Mucosa of rectum (tissue), 2 donors: ENCODE measurements at regions not wholly inside any gene's neighbourhood (a gene's known extent, or its start where the extent isn't known, plus 50 kb on each side); places are given as distances from the start of the nearest gene placed in this dataset.

Source experiments
- H3K27ac ChIP-seq, 2 donors: one replicate each; pipeline ENCODE4 v1.7.0; 2013; ENCODE audit warnings: inconsistent platforms in 2 of 2, low read depth in 2 of 2, low read length in 2 of 2
- H3K27me3 ChIP-seq, 2 donors: one replicate each; pipeline ENCODE4 v1.7.0; 2013; ENCODE audit warnings: low read length in 2 of 2; ENCODE audit not compliant: control insufficient read depth in 2 of 2, insufficient read depth in 2 of 2
- H3K36me3 ChIP-seq, 2 donors: one replicate each; pipeline ENCODE4 v1.7.0; 2013; ENCODE audit warnings: low read length in 2 of 2; ENCODE audit not compliant: control insufficient read depth in 2 of 2, insufficient read depth in 2 of 2
- H3K4me1 ChIP-seq, 2 donors: one replicate each; pipeline ENCODE4 v1.7.0; 2013; ENCODE audit warnings: low read length in 2 of 2, mild to moderate bottlenecking in 1 of 2; ENCODE audit not compliant: control insufficient read depth in 2 of 2, insufficient read depth in 2 of 2
- H3K4me3 ChIP-seq, 2 donors: one replicate each; pipeline ENCODE4 v1.7.0; 2013; ENCODE audit warnings: low read length in 2 of 2
- H3K9ac ChIP-seq, 2 donors: one replicate each; pipeline ENCODE4 v1.7.0; 2013; ENCODE audit warnings: low read length in 2 of 2, low read depth in 1 of 2, mild to moderate bottlenecking in 1 of 2
- H3K9me3 ChIP-seq, 2 donors: one replicate each; pipeline ENCODE4 v1.7.0; 2013; ENCODE audit warnings: low read length in 2 of 2; ENCODE audit not compliant: control insufficient read depth in 2 of 2
- donor health status: healthy.
- donor health status: Normal muscosa, but diverticular disease.

GRCh38 chr10:91153508-91153907 lies 67.0 kb upstream of the PCGF5 start:
- Histone ChIP-seq H3K27me3 (no peaks in the 10 kb centered on the region), H3K36me3 (no peaks in the 10 kb centered on the region), H3K9ac (no peak overlapping the region), H3K27ac (no peak overlapping the region), H3K4me3 (no peak overlapping the region), H3K9me3 (no peaks in the 10 kb centered on the region), H3K4me1 (no peaks in the 10 kb centered on the region)

DNA sequence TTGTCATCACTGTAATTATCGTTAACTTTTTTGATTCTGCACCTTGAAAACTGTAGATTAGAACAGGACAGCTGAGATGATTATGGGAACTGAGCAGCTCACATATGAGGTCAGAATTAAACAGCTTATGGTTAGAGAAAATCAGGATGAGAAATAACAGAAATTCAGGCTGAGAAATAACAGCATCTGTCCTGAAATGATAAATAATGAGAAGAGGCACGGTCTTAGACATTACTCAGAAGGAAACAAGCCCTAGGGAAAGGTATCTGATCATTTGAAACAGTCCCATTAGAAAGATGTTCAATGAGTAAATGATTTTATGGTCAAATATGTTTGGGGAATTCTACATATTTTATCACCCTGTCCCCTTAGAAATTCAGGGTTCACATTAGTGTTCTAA lies 65.6 kb upstream of the PCGF5 start:
- Histone ChIP-seq H3K27me3 (no peaks in the 10 kb centered on the region), H3K4me1 (no peaks in the 10 kb centered on the region), H3K27ac (no peak overlapping the region), H3K36me3 (no peaks in the 10 kb centered on the region), H3K4me3 (no peak overlapping the region), H3K9me3 (no peaks in the 10 kb centered on the region), H3K9ac (no peak overlapping the region)

DNA sequence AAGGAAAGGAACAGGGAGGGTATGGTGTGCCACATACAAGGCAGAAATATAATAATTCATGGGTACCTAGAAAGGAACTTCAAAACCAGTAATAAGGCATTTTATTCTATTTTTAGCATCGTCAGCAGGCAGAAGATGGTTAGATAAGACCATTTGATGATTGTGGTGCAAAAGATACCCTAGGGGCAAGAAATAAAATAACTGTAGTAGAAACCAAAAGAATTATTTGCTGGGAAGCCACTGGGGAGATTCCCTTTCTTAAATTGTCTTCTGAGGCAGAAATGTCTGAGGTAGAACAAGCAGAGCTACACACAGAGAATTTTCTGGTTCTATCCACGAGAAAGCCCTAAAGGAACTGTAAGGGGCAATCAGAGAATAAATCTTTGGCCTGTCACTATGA lies 64.3 kb upstream of the PCGF5 start:
- Histone ChIP-seq H3K36me3 (no peaks in the 10 kb centered on the region), H3K4me1 (no peaks in the 10 kb centered on the region), H3K4me3 (no peak overlapping the region), H3K9me3 (no peaks in the 10 kb centered on the region), H3K9ac (no peak overlapping the region), H3K27ac (no peak overlapping the region), H3K27me3 (no peaks in the 10 kb centered on the region)

DNA sequence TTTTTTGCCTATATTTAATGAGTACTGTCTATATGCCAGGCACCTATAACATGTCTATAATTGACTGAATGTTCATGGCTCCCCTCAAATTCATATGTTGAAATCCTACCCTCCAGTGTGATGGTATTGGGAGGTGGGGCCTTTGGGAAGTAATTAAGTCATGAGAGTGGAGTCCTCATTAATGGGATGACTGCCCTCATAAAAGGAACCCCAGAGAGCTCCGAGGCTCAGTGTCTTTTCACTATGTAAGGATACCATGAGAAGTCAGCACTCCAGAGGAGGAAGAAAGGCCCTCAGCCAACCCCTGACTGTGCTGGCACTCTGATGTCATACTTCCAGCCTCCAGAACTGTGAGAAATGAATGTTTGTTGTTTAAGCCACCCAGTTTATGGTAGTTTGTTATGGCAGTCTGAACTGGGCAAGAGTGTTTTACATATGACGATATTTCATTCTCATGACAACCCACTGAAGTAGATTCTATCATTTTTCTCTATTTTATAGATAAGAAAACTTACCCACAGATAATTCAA lies 61.1 kb upstream of the PCGF5 start:
- no peaks in the 10 kb centered on the region for H3K9me3 ChIP-seq
- H3K36me3 ChIP-seq: no peaks in the 10 kb centered on the region
- no peaks in the 10 kb centered on the region for H3K27me3 ChIP-seq
- no peak overlapping the region for H3K4me3 ChIP-seq
- H3K4me1 ChIP-seq: peaks cover 7 to 8% of the 10 kb centered on the region in 2 donors
- no peak overlapping the region for H3K27ac ChIP-seq
- no peak overlapping the region for H3K9ac ChIP-seq

GRCh38 chr10:91162050-91162494 lies 58.4 kb upstream of the PCGF5 start:
- Histone ChIP-seq H3K4me3 (peak overlapping the region; percentile 75 to 83), H3K9me3 (no peaks in the 10 kb centered on the region), H3K27me3 (no peaks in the 10 kb centered on the region), H3K9ac (peak overlapping the region; percentile 79), H3K36me3 (no peaks in the 10 kb centered on the region), H3K27ac (peak overlapping the region; percentile 73 to 79), H3K4me1 (peaks cover 7 to 10% of the 10 kb centered on the region in 2 donors)

- Histone ChIP-seq H3K27me3 (no peaks in the 10 kb centered on the region), H3K36me3 (no peaks in the 10 kb centered on the region), H3K9ac (peak overlapping the region; percentile 79 to 88), H3K27ac (peak overlapping the region; percentile 84 to 89), H3K9me3 (no peaks in the 10 kb centered on the region), H3K4me1 (peaks cover 7 to 10% of the 10 kb centered on the region in 2 donors), H3K4me3 (peak overlapping the region; percentile 75 to 83)
Observed at GRCh38 chr10:91162495-91163268, 57.8 kb upstream of the PCGF5 start.

DNA sequence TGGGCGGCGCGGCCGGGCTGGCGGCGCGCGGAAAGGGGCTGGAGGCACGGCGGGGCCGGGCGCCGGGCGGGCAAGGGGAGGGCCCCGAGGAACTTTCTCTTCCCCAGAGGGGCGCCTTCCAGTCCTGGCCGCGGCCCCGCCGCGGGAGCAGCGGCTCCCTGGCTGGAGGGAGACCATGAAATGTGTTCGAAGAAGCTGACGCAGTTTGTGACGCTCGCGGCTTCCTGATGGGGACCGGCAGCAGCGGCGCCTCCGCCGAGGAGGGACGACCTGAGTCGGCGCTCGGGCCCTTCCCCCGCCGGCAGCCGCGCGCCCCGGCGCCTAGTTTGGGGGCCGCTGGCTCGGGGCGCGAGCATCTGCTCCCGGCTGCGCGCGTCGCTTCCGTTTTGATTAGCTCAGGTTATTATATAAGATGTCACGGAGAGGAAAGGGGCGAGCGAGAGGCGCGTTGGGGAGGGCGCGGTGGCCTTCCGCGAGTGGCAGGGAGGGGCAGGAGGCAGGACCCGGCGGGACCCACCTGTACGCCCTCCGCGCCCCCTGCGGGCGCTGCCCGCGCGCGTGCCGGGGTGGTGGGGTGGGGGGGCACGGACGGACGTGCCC lies 57.1 kb upstream of the PCGF5 start:
- no peaks in the 10 kb centered on the region for H3K36me3 ChIP-seq
- peak overlapping the region; percentile 75 to 78 for H3K4me3 ChIP-seq
- no peaks in the 10 kb centered on the region for H3K27me3 ChIP-seq
- peak overlapping the region; percentile 76 to 88 for H3K9ac ChIP-seq
- H3K27ac ChIP-seq: peak overlapping the region; percentile 84 to 89
- no peaks in the 10 kb centered on the region for H3K9me3 ChIP-seq
- peaks cover 7 to 10% of the 10 kb centered on the region in 2 donors for H3K4me1 ChIP-seq

DNA sequence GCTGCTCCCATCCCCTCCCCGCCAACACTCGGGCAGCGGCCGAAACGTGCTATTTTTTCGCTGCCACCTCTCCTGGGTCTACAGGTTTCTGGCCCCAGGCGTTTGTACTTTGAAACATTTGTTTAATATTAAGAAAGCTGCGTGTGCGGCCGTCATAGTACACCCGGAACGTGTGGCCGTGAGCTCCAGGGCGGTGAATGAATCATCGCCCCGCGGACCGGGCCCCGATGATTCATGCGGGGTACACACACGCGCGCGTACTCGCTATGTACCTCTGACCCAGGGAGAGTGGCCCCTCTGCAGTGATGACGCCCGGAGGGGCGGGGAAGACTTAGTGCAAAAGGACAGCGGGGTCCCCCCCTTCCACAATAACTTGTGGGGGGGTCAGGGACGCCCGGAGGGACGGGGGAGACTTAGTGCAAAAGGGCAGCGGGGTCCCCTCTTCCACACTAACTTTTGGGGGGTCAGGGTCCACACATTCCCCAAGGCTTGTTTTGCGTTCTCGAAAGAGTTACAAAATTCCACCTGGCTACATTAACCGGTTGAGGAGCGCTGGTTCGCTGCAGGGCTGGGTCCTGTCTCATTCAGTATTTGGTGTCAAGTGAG lies 56.5 kb upstream of the PCGF5 start:
- peaks cover 7 to 10% of the 10 kb centered on the region in 2 donors for H3K4me1 ChIP-seq
- H3K9ac ChIP-seq: peak overlapping the region; percentile 76 to 88
- H3K27ac ChIP-seq: peak overlapping the region; percentile 84 to 89
- no peaks in the 10 kb centered on the region for H3K9me3 ChIP-seq
- peak overlapping the region; percentile 75 to 78 for H3K4me3 ChIP-seq
- H3K27me3 ChIP-seq: no peaks in the 10 kb centered on the region
- no peaks in the 10 kb centered on the region for H3K36me3 ChIP-seq

DNA sequence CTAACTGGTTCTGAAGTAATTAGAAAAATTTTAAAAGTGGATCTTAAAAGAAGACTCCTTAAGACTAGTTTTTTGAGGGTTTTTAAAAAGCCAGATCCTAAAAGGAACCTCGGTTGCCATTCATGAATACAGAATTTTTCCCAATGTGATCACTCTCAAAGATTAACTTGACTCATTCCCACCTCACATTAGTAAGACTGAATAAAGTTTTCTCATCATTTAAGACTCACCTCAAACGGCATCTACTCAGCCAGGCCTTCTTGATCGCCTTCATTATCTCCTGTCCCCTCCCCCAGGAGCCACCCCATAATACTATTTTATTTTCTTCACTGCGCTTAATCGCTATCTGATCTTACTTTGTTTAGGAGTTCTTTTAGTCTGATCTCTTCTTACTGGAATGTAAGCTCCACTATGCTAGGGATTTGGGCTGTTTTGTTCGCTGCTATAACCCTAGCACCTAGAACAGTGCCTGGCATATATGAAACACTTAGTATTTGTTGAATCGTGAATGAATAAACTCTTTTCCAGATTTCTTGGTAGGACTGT lies 55.9 kb upstream of the PCGF5 start:
- Histone ChIP-seq H3K27ac (peak overlapping the region in 1 of 2 donors; percentile 17), H3K27me3 (no peaks in the 10 kb centered on the region), H3K9me3 (no peaks in the 10 kb centered on the region), H3K9ac (peak overlapping the region in 1 of 2 donors; percentile 19), H3K36me3 (no peaks in the 10 kb centered on the region), H3K4me3 (peak overlapping the region; percentile 75 to 78), H3K4me1 (peaks cover 7 to 10% of the 10 kb centered on the region in 2 donors)

DNA sequence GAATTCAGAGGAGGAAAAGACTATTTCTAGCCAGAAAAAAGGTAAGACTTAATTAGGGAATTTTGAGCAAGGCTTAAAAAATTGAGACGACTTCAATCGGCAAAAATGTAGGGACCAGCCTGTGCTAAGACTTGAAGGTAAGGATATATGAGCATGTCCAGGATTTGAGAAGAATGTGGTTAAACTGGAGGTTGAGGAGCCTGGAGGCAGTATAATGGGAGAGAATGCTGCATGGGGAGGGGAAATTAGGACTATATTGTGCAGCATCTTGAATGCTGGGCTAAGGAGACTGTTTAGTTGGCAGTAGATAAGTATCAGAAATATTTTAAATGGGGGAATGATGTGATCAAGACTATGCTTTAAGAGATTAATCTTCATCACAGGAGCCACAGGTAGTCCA lies 53.1 kb upstream of the PCGF5 start:
- H3K27ac ChIP-seq: no peak overlapping the region
- no peaks in the 10 kb centered on the region for H3K36me3 ChIP-seq
- H3K4me3 ChIP-seq: no peak overlapping the region
- peaks cover 4 to 6% of the 10 kb centered on the region in 2 donors for H3K4me1 ChIP-seq
- H3K27me3 ChIP-seq: no peaks in the 10 kb centered on the region
- H3K9me3 ChIP-seq: no peaks in the 10 kb centered on the region
- no peak overlapping the region for H3K9ac ChIP-seq
